Activated CD4-positive, alpha-beta T cell treated with anti-CD3 and anti-CD28 coated beads for 36 hours (primary cell): ENCODE measurements at regions not wholly inside any gene's neighbourhood (a gene's known extent, or its start where the extent isn't known, plus 50 kb on each side); places are given as distances from the start of the nearest gene placed in this dataset.
"Not testable (repeated sequence)": the region's sequence is repeated elsewhere in the genome, so short reads cannot be mapped to it uniquely, and the experiment has no call there.

Source experiments
- ATAC-seq: fragments of 200-7000 bp; cut with Tn5 transposase; one replicate; pipeline ENCODE4 v1.10.0; 2021; ENCODE audit warnings: mild to moderate bottlenecking, moderate library complexity
- CTCF ChIA-PET: fragments of 350-600 bp; sonication (Branson Sonifier 250); formaldehyde crosslinking; loops from one replicate; lab custom pipeline; 2021; ENCODE audit warnings: antibody characterized with exemption; lab: Charles Lee
- POLR2A ChIA-PET: fragments of 350-600 bp; sonication (Branson Sonifier 250); formaldehyde crosslinking; loops from one replicate; lab custom pipeline; 2021; ENCODE audit warnings: antibody characterized with exemption, inconsistent platforms; lab: Charles Lee
- DNase-seq: peaks from one replicate; pipeline ENCODE4 v3.0.0-alpha.2; 2020
- H3K27ac Mint-ChIP-seq: one replicate; pipeline ENCODE4 v1.8.0; 2021; ENCODE audit warnings: mixed read lengths
- H3K27me3 Mint-ChIP-seq: one replicate; pipeline ENCODE4 v1.8.0; 2021; ENCODE audit warnings: mixed read lengths
- H3K36me3 Mint-ChIP-seq: one replicate; pipeline ENCODE4 v1.8.0; 2021; ENCODE audit warnings: low read depth, mixed read lengths
- H3K4me1 Mint-ChIP-seq: one replicate; pipeline ENCODE4 v1.8.0; 2021; ENCODE audit warnings: mixed read lengths
- H3K4me3 Mint-ChIP-seq: one replicate; pipeline ENCODE4 v1.8.0; 2021; ENCODE audit warnings: mild to moderate bottlenecking, moderate library complexity, mixed read lengths
- H3K9me3 Mint-ChIP-seq: one replicate; pipeline ENCODE4 v1.8.0; 2021; ENCODE audit warnings: low read depth, mixed read lengths
- intact Hi-C, 2 experiments: fragments of 100-400 bp; cut with DNase I in 1 of 2; cut with micrococcal nuclease in 1 of 2; formaldehyde crosslinking; loops; one replicate each; pipeline versions ENCODE4 v1.14.2 to v1.15.1; 2022 to 2024; cut with DNase I, micrococcal nuclease

DNA sequence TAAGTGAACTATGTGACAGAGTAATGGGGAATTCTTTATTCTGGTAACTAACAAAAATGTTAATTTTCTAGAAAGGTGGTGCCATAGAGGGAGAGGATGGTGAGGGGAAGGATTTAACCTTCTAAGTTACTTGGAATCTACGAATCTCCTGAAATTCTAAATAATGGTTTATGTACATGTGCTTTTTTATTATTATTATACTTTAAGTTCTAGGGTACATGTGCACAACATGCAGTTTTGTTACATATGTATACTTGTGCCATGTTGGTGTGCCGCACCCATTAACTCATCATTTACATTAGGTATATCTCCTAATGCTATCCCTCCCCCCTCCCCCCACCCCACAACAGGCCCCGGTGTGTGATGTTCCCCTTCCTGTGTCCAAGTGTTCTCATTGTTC lies 227.1 kb upstream of the MME start:
- intact Hi-C loops, H3K27ac Mint-ChIP-seq, POLR2A ChIA-PET, ATAC-seq, H3K9me3 Mint-ChIP-seq, H3K36me3 Mint-ChIP-seq, H3K4me1 Mint-ChIP-seq, DNase-seq, H3K27me3 Mint-ChIP-seq, H3K4me3 Mint-ChIP-seq: not testable (repeated sequence)
- CTCF ChIA-PET = interaction anchor here (0.9 kb wide), 1 partner anchor 30 kb away, joined by 3 read pairs; no protein-coding TSS in a partner anchor

- Mint-ChIP-seq H3K27me3 (no peaks in the 10 kb centered on the region), H3K9me3 (no peaks in the 10 kb centered on the region), H3K4me3 (no peak overlapping the region), H3K4me1 (no peaks in the 10 kb centered on the region), H3K36me3 (no peaks in the 10 kb centered on the region), H3K27ac (no peak overlapping the region)
- CTCF ChIA-PET = interaction anchor here (0.9 kb wide), 1 partner anchor 31 kb away, joined by 3 read pairs; no protein-coding TSS in a partner anchor
- DNase-seq (no peak), ATAC-seq (no peak)
- POLR2A ChIA-PET = no interaction called here
- intact Hi-C loops = no loop called here
Observed at GRCh38 chr3:154852515-154852914, 227.6 kb upstream of the MME start.

GRCh38 chr3:154851644-154852043 lies 228.5 kb upstream of the MME start:
- no peak for DNase-seq
- intact Hi-C loops = no loop called here
- no peak for ATAC-seq
- no peak overlapping the region for H3K4me3 Mint-ChIP-seq
- CTCF ChIA-PET = interaction anchor here (0.6 kb wide), 1 partner anchor 788 kb away, joined by 4 read pairs; no protein-coding TSS in a partner anchor
- H3K9me3 Mint-ChIP-seq = no peaks in the 10 kb centered on the region
- no peaks in the 10 kb centered on the region for H3K36me3 Mint-ChIP-seq
- no peaks in the 10 kb centered on the region for H3K4me1 Mint-ChIP-seq
- no peak overlapping the region for H3K27ac Mint-ChIP-seq
- no peaks in the 10 kb centered on the region for H3K27me3 Mint-ChIP-seq
- POLR2A ChIA-PET = no interaction called here

- H3K27me3 Mint-ChIP-seq = no peaks in the 10 kb centered on the region
- ChIA-PET POLR2A (no interaction called here), CTCF (interaction anchor here (0.7 kb wide), 1 partner anchor 177 kb away, joined by 3 read pairs; no protein-coding TSS in a partner anchor)
- intact Hi-C loops = no loop called here
- ATAC-seq = no peak
- no peaks in the 10 kb centered on the region for H3K9me3 Mint-ChIP-seq
- no peak overlapping the region for H3K27ac Mint-ChIP-seq
- no peaks in the 10 kb centered on the region for H3K4me1 Mint-ChIP-seq
- no peak overlapping the region for H3K4me3 Mint-ChIP-seq
- no peak for DNase-seq
- no peaks in the 10 kb centered on the region for H3K36me3 Mint-ChIP-seq
Observed at GRCh38 chr3:154850921-154851320, 229.2 kb upstream of the MME start.

- ChIA-PET POLR2A (no interaction called here), CTCF (no interaction called here)
- H3K27ac Mint-ChIP-seq = no peak overlapping the region
- no peak for DNase-seq
- no peaks in the 10 kb centered on the region for H3K9me3 Mint-ChIP-seq
- no peak overlapping the region for H3K4me3 Mint-ChIP-seq
- no peak for ATAC-seq
- H3K27me3 Mint-ChIP-seq = no peaks in the 10 kb centered on the region
- no peaks in the 10 kb centered on the region for H3K36me3 Mint-ChIP-seq
- intact Hi-C loops = no loop called here
- H3K4me1 Mint-ChIP-seq = no peaks in the 10 kb centered on the region
Observed at GRCh38 chr3:154849408-154849807, 230.7 kb upstream of the MME start.

DNA sequence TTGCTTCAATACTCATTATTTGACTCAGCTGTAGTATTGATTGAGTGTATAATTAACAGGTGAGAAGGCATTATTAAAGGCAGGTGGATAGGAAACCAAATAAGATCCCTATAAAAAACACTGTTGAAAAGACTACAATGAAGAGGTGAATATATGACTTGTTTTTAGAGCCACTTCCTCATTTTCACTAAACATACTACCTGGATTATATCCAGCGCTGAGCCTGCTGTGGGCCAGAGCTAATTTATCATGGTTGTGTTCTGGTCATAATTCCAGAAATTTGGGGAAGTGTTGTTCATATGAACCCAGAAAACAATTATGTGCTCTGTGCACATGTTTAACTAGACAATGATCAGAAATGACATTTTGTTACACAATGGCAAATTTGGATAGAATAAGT lies 235.3 kb upstream of the MME start:
- CTCF ChIA-PET = no interaction called here
- Mint-ChIP-seq H3K4me1 (no peaks in the 10 kb centered on the region), H3K36me3 (no peaks in the 10 kb centered on the region), H3K27me3 (no peaks in the 10 kb centered on the region), H3K4me3 (no peak overlapping the region), H3K27ac (no peak overlapping the region), H3K9me3 (no peaks in the 10 kb centered on the region)
- DNase-seq (no peak), ATAC-seq (no peak)
- POLR2A ChIA-PET = no interaction called here
- intact Hi-C loops = no loop called here

DNA sequence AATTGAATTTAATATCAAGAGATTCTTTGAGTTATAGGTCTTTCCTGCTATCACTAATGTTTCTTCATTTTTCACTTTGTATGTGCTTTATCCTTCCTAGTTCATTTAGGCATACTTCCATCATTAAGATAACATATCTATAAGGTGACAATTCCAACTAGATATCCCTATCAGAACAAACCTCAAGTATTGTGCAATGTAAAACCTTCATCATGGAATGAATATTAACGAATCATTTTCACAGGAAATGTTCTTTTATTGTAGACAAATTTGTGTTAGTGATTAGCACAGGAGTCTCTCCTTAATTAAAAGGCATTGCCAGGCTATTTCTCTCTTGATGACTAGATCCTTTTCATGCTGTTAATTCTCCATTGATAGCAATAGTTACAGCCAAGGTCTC lies 236.5 kb upstream of the MME start:
- no peaks in the 10 kb centered on the region for H3K4me1 Mint-ChIP-seq
- CTCF ChIA-PET = no interaction called here

GRCh38 chr3:154842536-154842935 lies 237.6 kb upstream of the MME start:
- ChIA-PET POLR2A (no interaction called here), CTCF (interaction anchor here (0.8 kb wide), 1 partner anchor 19 kb away, joined by 3 read pairs; no protein-coding TSS in a partner anchor)
- Mint-ChIP-seq H3K36me3 (no peaks in the 10 kb centered on the region), H3K27me3 (no peaks in the 10 kb centered on the region), H3K27ac (no peak overlapping the region), H3K4me1 (no peaks in the 10 kb centered on the region), H3K4me3 (no peak overlapping the region), H3K9me3 (no peaks in the 10 kb centered on the region)
- intact Hi-C loops = no loop called here
- no peak for DNase-seq
- no peak for ATAC-seq

More for the DNA sequence above, 236.5 kb upstream of the MME start:
- Mint-ChIP-seq H3K27ac (no peak overlapping the region), H3K4me3 (no peak overlapping the region), H3K27me3 (no peaks in the 10 kb centered on the region), H3K9me3 (no peaks in the 10 kb centered on the region), H3K36me3 (no peaks in the 10 kb centered on the region)
- intact Hi-C loops = no loop called here
- ATAC-seq (no peak), DNase-seq (no peak)
- POLR2A ChIA-PET = no interaction called here

DNA sequence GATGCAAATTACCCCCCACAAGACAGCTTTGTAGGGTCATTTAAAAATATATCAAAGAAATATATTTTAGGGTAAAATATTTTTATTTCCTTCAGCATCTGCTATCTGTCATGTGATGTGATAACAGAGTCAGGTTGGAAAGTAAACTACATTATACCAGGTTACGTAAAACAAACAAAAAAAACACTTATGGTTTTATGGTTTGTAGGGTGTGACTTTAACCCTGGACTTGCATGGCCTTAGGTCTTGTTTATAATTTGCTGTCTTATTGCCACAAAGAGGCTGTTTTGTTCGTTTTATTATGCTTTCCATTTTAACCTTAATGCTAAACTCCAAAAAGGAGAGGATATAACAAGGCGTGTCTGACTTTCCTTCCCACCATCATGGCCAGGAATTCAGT lies 244.5 kb upstream of the MME start:
- no peaks in the 10 kb centered on the region for H3K27me3 Mint-ChIP-seq
- H3K4me3 Mint-ChIP-seq = no peak overlapping the region
- no peak overlapping the region for H3K27ac Mint-ChIP-seq
- H3K4me1 Mint-ChIP-seq = no peaks in the 10 kb centered on the region
- ATAC-seq (no peak), DNase-seq (no peak)
- intact Hi-C loops = no loop called here
- H3K9me3 Mint-ChIP-seq = no peaks in the 10 kb centered on the region
- H3K36me3 Mint-ChIP-seq = no peaks in the 10 kb centered on the region
- ChIA-PET CTCF (no interaction called here), POLR2A (no interaction called here)

DNA sequence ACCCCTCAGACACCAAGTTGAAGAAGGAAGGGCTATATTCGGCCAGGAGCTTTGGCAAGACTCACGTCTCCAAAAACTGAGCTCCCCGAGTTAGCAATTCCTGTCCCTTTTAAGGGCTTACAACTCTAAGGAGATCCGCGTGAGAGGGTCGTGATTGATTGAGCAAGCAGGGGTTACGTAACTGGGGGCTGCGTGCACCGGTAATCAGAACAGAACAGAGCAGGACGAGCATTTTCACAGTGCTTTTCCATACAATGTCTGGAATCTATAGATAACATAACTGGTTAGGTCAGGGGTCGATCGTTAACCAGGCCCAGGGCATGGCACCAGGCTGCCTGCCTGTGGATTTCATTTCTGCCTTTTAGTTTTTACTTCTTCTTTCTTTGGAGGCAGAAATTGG lies 245.3 kb upstream of the MME start:
- H3K4me3 Mint-ChIP-seq, DNase-seq, ATAC-seq, POLR2A ChIA-PET, CTCF ChIA-PET, H3K27ac Mint-ChIP-seq, intact Hi-C loops, H3K36me3 Mint-ChIP-seq, H3K27me3 Mint-ChIP-seq, H3K9me3 Mint-ChIP-seq, H3K4me1 Mint-ChIP-seq: not testable (repeated sequence)

DNA sequence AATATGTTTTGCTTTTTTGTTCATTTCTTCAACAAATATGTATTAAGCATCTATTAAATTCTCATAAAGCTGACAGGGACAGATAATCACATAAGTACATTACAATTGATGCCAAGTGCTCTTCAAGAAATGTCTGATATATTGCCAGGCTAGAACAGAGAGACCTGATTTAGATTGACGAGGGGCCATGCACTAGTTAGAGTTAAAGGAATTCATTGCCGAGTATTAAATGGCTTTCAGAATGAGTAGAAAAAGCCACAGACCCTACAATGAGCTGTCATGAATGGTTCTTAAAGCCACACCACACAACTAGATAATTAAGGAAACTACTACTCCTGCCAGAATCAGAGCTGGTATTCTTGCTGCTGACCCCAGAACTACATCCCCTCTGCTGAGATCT lies 250.2 kb upstream of the MME start:
- ChIA-PET CTCF (no interaction called here), POLR2A (no interaction called here)
- no peak overlapping the region for H3K4me3 Mint-ChIP-seq
- H3K27me3 Mint-ChIP-seq = no peaks in the 10 kb centered on the region
- ATAC-seq (no peak), DNase-seq (no peak)
- no peaks in the 10 kb centered on the region for H3K9me3 Mint-ChIP-seq
- no peak overlapping the region for H3K27ac Mint-ChIP-seq
- H3K36me3 Mint-ChIP-seq = no peaks in the 10 kb centered on the region
- intact Hi-C loops = no loop called here
- no peaks in the 10 kb centered on the region for H3K4me1 Mint-ChIP-seq

GRCh38 chr3:154819491-154819890 lies 260.6 kb upstream of the MME start:
- intact Hi-C loops = no loop called here
- Mint-ChIP-seq H3K36me3 (no peaks in the 10 kb centered on the region), H3K27ac (no peak overlapping the region), H3K9me3 (peaks cover 7% of the 10 kb centered on the region), H3K4me3 (no peak overlapping the region), H3K4me1 (no peaks in the 10 kb centered on the region), H3K27me3 (no peaks in the 10 kb centered on the region)
- POLR2A ChIA-PET = no interaction called here
- ATAC-seq (no peak), DNase-seq (no peak)
- CTCF ChIA-PET = no interaction called here
